NCI-H226 (cell line): ENCODE measurements at regions not wholly inside any gene's neighbourhood (a gene's known extent, or its start where the extent isn't known, plus 50 kb on each side); places are given as distances from the start of the nearest gene placed in this dataset.

Source experiments
- DNase-seq: peaks from one replicate; pipeline ENCODE4 v3.0.0-alpha.2; 2015

- DNase-seq: no peak
These were observed 206.1 kb upstream of the ARHGAP20 start for GRCh38 chr11:110918351-110918750.

- DNase-seq: no peak
These were observed 200.2 kb upstream of the ARHGAP20 start for GRCh38 chr11:110912437-110912836.

DNA sequence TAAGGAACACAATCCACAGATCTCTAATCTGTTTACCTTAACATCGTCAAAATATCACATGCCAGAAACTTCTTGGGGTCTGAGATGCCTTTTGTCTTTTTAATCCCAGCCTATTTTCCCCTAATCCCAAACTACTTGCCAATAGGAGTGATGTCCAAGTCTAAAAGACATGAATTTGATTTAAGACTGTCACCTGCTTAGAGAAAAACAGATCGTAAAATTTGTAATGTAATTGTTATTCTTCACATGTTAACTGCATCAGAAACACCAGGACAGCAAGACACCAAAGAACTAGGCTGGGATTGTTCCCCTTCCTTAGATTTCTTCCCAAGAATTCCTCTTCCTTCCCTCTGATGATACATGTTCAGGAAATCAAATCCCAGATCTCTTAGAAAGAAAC lies 198.1 kb upstream of the ARHGAP20 start:
- DNase-seq: no peak

DNA sequence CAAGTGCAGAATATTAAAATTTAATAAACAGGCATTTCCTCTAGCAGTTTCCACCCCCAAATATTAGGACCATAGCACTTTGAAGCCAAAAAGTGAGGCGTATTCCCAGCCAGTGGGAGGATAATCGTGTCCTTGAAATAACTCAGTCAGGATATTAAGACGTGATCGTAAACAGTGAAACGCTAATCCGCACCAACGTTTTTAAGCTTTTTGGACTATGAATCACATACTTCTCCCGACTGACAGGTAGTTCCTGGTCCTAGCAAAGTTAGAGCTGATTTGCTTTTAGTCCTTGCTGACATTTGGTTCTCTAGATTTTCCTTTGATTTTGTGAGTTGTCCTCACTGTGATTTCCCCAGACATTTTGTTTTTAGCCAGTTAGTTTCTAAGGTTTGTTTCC lies 197.1 kb upstream of the ARHGAP20 start:
- no peak for DNase-seq

- DNase-seq: peak; percentile 97
These were observed 196.3 kb upstream of the ARHGAP20 start for GRCh38 chr11:110908401-110909105.

GRCh38 chr11:110907629-110908028 lies 195.4 kb upstream of the ARHGAP20 start:
- peak; percentile 96 for DNase-seq

DNA sequence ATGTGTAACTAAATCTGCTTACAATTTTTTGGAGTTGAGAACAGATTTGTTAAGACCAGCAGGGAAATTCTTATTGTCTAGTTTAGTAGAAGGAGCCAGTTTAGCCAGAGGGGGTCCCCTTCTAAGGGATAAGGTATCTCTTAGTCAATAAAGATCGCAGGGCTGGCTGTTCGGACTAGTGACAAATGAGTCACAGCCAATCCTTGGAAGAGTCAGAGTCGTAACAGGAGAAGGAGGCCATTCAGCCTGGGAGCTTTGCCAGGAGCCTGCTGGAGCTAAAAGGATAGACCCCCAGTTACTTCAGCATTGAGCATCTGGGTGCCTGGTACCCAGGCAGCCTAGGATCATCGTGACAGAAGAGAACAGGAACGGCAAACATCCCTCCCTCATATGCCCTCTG lies 191.6 kb upstream of the ARHGAP20 start:
- no peak for DNase-seq

GRCh38 chr11:110903378-110903777 lies 191.1 kb upstream of the ARHGAP20 start:
- DNase-seq: no peak

DNA sequence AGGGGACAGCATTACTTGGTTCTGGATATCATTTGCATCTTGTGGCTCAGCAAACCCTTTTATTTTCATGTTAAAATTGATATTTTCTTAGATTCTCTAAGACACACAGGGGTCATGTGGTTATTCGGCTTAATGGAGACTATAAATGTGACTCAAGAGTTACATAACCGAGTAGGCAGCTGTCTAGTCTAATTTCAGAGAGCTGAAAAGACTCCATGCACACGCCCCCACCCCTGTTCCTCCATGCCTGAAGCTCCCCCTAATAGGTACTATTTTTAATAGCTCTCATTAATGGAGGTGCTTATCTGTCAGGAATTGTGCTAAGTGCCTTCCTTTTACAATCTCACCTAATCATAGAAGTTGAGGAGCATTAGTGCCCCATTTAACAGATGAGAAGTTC lies 189.2 kb upstream of the ARHGAP20 start:
- no peak for DNase-seq

DNA sequence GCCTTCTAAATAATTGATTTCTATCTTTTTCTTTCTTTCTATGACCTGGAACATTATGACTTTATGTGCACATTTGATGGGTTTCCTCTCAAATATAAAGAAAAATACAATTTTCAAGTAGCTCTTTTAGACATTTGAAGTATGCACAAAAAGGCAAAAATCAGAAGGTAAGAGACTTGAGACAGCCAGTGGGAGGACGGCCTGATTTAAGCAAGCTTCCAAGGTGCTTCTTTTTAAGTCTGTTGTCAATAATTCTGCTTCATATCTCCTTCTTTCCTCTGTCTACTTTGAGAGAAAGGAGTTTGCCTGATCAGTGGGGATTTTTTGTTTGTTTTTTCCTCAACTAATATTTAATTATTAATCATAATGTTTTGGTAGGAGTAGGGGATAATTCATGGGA lies 188.2 kb upstream of the ARHGAP20 start:
- DNase-seq: no peak

- DNase-seq: peak; percentile 14
These were observed 184.8 kb upstream of the ARHGAP20 start for GRCh38 chr11:110897035-110897434.

GRCh38 chr11:110896358-110896757 lies 184.1 kb upstream of the ARHGAP20 start:
- DNase-seq: peak; percentile 34

DNA sequence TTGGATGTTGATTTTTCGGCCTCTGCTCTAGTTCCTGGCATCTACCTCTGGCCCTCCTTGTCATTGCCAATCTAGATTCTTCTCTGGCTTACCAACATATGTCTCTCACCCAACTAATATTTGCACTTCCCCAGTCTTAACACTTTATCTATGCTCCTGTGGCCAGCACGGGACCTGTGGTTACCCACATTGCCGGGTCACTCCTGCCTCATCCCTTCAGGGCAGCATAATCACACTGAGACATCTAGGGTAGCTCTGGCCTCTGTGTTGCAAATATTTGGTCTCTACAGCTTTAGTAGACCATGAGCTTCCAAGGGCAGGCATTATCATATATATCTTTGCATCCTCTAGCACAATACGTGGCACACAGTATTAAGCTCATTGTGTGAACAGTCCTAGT lies 182.0 kb upstream of the ARHGAP20 start:
- DNase-seq: no peak

DNA sequence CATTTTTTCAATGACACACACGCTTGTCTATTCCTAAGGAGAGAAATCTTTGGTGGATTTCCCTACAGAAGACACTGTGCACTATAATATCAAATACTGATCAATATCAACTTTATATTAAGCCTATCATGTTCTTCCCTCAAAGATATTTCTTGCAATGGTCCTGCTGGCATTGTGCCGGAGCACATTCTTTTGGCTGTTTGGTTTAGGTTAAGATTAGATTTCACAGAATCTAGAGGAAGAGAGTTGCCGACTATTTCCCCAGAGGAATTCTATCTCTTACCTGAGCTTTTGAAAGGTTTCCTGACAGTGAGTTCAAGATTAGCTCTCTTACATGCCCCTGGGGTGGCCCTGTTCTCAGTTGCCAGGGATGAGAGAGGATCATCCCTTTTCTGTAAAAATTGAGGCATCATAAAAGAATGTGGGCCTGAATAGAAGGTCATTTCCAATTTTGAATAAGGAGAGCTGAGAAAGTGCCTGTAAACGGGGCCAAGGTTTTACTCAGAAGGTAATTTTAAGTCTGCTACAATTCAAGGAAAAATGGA lies 180.6 kb upstream of the ARHGAP20 start:
- peak; percentile 60 for DNase-seq

GRCh38 chr11:110891411-110891810 lies 179.2 kb upstream of the ARHGAP20 start:
- DNase-seq: peak; percentile 56

- no peak for DNase-seq
These were observed 178.8 kb upstream of the ARHGAP20 start for GRCh38 chr11:110890995-110891394.

GRCh38 chr11:110886288-110886970 lies 174.2 kb upstream of the ARHGAP20 start:
- DNase-seq: no peak

GRCh38 chr11:110883256-110883655 lies 171.0 kb upstream of the ARHGAP20 start:
- DNase-seq: no peak

DNA sequence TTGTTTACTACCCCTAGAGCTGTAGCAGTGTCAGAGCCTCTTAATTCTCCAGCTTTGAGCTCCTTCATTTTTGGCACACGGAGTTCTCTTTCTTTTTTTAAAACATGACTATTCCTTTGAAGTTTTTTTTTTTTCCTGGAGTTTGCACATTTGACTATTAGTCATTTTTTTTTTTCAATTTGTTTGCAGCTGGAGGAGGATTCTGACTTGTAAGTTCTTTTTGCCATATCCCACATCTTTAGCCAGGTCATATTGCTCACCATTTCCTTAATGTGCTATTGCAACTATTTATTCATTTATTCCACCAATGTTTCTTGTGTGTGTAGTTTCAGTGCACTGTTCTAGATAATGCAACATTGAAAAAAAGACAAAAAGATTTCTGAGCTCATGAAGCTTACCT lies 166.3 kb upstream of the ARHGAP20 start:
- DNase-seq: peak; percentile 7

- DNase-seq: no peak
These were observed 162.3 kb upstream of the ARHGAP20 start for GRCh38 chr11:110874437-110875030.

DNA sequence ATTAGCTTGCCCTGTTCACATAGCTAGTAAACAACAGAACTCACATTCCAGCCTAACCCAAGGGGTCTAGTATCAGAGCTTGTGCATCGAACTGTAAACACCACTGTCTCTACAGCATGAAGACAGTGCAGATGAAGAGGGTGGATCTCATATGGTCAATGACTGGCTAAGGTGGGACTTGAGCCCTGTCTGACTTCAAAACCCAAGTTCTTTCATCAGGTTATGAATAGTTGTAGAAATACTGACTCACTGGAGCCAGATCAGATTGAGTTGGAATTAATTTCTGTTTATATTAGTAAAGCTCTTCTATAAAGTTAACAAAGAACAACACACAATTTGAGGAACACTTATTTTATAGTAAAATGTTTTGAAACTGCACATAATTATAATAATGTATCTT lies 161.7 kb upstream of the ARHGAP20 start:
- no peak for DNase-seq

DNA sequence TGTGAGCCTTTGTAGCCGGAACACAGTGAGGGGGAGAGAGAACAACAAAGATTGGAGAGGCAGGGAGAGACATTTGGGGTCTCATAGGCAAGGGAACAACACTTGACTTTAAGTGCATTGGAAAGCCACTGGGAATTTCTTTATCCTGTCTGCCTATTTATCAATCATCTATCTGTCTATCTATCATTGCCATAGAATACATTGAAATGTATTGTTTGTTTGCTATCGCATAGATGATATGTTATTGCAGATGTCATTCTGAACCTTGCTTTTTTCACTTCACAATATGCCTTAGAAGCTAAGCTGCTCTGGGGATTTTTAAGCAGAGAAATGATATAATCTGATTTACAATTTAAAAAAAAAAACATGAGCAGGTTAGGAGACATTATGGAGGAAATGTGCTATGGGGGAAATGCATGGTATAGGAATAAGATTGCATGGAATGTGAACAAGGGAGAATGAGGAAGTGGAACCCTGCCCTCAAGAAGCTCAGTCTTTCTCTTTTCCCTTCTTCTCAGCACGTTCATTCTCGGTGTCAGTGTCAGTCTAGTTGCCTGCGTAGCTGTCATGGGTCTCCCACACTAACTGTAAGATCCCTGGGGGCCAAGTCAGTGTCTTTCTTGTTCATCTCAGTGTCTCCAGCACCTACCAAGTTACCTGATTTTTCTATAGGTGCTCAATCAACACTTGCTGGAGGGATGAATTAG lies 158.7 kb upstream of the ARHGAP20 start:
- DNase-seq: no peak

GRCh38 chr11:110867951-110868350 lies 155.7 kb upstream of the ARHGAP20 start:
- no peak for DNase-seq
